Fibroblast of the aortic adventitia (primary cell): ENCODE measurements at regions not wholly inside any gene's neighbourhood (a gene's known extent, or its start where the extent isn't known, plus 50 kb on each side); places are given as distances from the start of the nearest gene placed in this dataset.

ENCODE experiments used
- DNase-seq: peaks from one replicate; pipeline ENCODE4 v3.0.0-alpha.2; 2010; ENCODE audit warnings: low read depth
- H3K4me3 ChIP-seq: 2 replicates; pipeline ENCODE4 v1.5.1; 2011; ENCODE audit warnings: low read depth, mild to moderate bottlenecking, control low read depth, low read length, moderate library complexity
- CTCF ChIP-seq: IDR thresholded peaks from 2 replicates; pipeline ENCODE4 v1.5.1; 2011; ENCODE audit warnings: mild to moderate bottlenecking, low read length, control low read depth, inconsistent platforms; ENCODE audit not compliant: insufficient read depth

- DNase-seq, result no peak
- no peak for TF ChIP-seq CTCF
- H3K4me3 ChIP-seq, result no peak overlapping the region
Observed at GRCh38 chr5:60386436-60387050, 313.4 kb downstream of the DEPDC1B start.

DNA sequence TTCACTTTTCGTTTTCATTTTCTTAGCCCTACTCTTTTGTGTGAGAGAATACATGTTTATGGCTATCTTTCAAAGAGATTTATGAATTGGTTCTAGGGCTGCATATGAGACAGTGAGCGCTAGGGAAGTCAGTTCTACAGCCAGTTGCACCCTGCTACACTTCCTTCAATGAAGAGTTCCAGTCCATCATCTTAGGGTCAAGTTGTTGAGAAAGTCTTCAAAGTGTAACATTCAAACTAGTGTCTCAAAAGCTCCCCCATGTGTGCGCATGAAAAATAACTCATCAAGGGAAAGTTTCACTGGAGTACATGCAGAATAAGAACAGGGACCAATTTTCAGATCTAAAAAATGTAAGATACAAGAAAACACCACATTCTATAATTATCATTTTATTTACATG, 317.2 kb downstream of the DEPDC1B start:
- TF ChIP-seq CTCF, result peak; percentile 56
- no peak overlapping the region for H3K4me3 ChIP-seq
- DNase-seq, result peak; percentile 70

DNA sequence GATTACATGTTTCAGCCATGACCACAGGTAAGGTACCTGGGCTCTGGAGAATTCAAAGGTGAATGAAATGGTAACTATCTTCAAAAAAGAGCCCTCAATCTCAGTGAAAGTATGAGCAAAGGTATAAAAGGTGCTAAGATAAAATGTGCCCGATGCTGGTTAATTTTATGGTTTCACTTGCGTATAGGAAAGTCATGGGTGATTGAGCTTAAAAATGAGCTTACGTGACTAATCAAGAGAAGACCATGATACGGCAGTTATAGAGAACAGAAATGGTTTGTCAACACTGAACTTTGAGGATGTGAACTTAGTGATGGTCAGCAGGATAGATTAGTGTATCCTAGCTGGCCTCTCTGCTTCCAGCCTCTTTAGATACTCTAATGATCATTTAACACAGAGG, 320.1 kb downstream of the DEPDC1B start:
- no peak for DNase-seq
- no peak overlapping the region for H3K4me3 ChIP-seq
- no peak for TF ChIP-seq CTCF

- TF ChIP-seq CTCF, result no peak
- no peak overlapping the region for H3K4me3 ChIP-seq
- DNase-seq, result peak; percentile 47
Observed at GRCh38 chr5:60377826-60378225, 322.1 kb downstream of the DEPDC1B start.

DNA sequence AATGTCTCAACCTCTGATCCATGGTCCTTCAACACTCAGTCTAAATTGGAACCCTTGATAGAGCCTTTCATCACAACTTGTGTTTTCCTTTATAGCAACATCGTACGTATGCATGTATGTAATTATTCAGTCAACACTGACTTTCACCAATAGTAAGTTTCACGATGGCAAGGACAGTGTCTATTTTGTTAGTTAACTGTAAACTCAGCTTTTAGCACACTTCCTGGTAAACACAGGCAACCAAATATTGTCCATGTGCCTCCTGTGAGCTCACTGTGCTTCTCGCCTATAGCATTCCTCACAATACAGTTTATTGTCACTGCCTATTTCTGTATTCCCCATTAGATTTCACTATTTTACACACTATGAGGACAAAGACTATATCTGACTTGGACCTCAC, 323.1 kb downstream of the DEPDC1B start:
- DNase-seq, result no peak

DNA sequence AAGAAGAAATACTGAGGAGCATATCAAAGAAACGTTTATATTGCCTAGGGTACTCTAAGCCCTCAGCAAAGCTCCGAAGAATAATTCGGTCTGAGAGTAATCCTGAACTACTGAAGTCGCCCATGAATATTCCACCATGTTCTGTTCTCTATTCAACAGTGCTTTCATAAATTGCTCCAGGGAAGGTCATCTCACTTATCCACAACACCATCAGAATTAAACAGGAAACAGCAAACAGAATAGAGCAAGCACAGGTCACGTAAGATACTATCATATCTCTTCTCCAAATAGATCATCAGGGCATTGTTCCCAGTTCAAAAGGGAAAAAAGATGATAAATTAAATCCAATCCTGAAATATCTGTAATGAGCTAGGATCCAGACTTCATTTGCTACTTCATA, 325.6 kb downstream of the DEPDC1B start:
- no peak for DNase-seq
- TF ChIP-seq CTCF, result no peak
- no peak overlapping the region for H3K4me3 ChIP-seq

More for the DNA sequence above, 323.1 kb downstream of the DEPDC1B start:
- no peak overlapping the region for H3K4me3 ChIP-seq
- TF ChIP-seq CTCF, result no peak

GRCh38 chr5:60372786-60373185, 327.2 kb downstream of the DEPDC1B start:
- no peak overlapping the region for H3K4me3 ChIP-seq
- no peak for TF ChIP-seq CTCF
- no peak for DNase-seq
